Mesendoderm (in vitro differentiated cells): ENCODE measurements at regions not wholly inside any gene's neighbourhood (a gene's known extent, or its start where the extent isn't known, plus 50 kb on each side); places are given as distances from the start of the nearest gene placed in this dataset.
"Not testable (repeated sequence)": the region's sequence is repeated elsewhere in the genome, so short reads cannot be mapped to it uniquely, and the experiment has no call there.

Experiments used
- DNase-seq: peaks from one replicate; pipeline ENCODE4 v3.0.0; 2013
- H2AK5ac ChIP-seq: 2 replicates; pipeline ENCODE4 v1.6.1; 2013; ENCODE audit warnings: low read length, inconsistent platforms
- H2BK120ac ChIP-seq: 2 replicates; pipeline ENCODE4 v1.6.1; 2013; ENCODE audit warnings: low read depth, mild to moderate bottlenecking, low read length, moderate library complexity, mixed read lengths
- H2BK15ac ChIP-seq: replicated peaks from 2 replicates; pipeline ENCODE4 v1.6.1; 2013; ENCODE audit warnings: low read depth, mild to moderate bottlenecking, moderate library complexity
- H2BK5ac ChIP-seq: 2 replicates; pipeline ENCODE4 v1.6.1; 2013; ENCODE audit warnings: low read length, inconsistent platforms
- H3K18ac ChIP-seq: 2 replicates; pipeline ENCODE4 v1.6.1; 2013; ENCODE audit warnings: mild to moderate bottlenecking, low read length, mixed read lengths
- H3K23ac ChIP-seq: one replicate; pipeline ENCODE4 v1.6.1; 2013; ENCODE audit warnings: low read length
- H3K27ac ChIP-seq: 2 replicates; pipeline ENCODE4 v1.5.1; 2013; ENCODE audit warnings: low read depth, mild to moderate bottlenecking, inconsistent platforms, low read length, moderate library complexity
- H3K27me3 ChIP-seq: 2 replicates; pipeline ENCODE4 v1.6.1; 2013; ENCODE audit warnings: low read length, control low read depth, mild to moderate bottlenecking, inconsistent platforms; ENCODE audit not compliant: insufficient read depth, poor library complexity
- H3K36me3 ChIP-seq: 2 replicates; pipeline ENCODE4 v1.6.1; 2013; ENCODE audit warnings: low read length, inconsistent platforms; ENCODE audit not compliant: control insufficient read depth, insufficient read depth
- H3K4ac ChIP-seq: one replicate; pipeline ENCODE4 v1.6.1; 2013; ENCODE audit warnings: low read depth, mild to moderate bottlenecking, low read length, moderate library complexity
- H3K4me1 ChIP-seq: 2 replicates; pipeline ENCODE4 v1.6.1; 2013; ENCODE audit warnings: low read depth, low read length, inconsistent platforms; ENCODE audit not compliant: control insufficient read depth
- H3K4me2 ChIP-seq: 2 replicates; pipeline ENCODE4 v1.6.1; 2013; ENCODE audit warnings: low read length
- H3K4me3 ChIP-seq: 2 replicates; pipeline ENCODE4 v1.5.1; 2013; ENCODE audit warnings: mild to moderate bottlenecking, low read length
- H3K56ac ChIP-seq: one replicate; pipeline ENCODE4 v1.6.1; 2013; ENCODE audit warnings: low read length
- H3K79me1 ChIP-seq: 2 replicates; pipeline ENCODE4 v1.6.1; 2013; ENCODE audit warnings: low read length, inconsistent platforms
- H3K79me2 ChIP-seq: 2 replicates; pipeline ENCODE4 v1.6.1; 2013; ENCODE audit warnings: mild to moderate bottlenecking, low read length; ENCODE audit not compliant: control insufficient read depth, insufficient read depth
- H3K9ac ChIP-seq: 2 replicates; pipeline ENCODE4 v1.6.1; 2013; ENCODE audit warnings: low read length, inconsistent platforms
- H4K5ac ChIP-seq: one replicate; pipeline ENCODE4 v1.6.1; 2013; ENCODE audit warnings: low read length
- H4K8ac ChIP-seq: one replicate; pipeline ENCODE4 v1.6.1; 2013; ENCODE audit warnings: low read depth, mild to moderate bottlenecking, control low read depth, low read length, moderate library complexity
- WGBS: extraction: QIAGEN DNeasy Blood & Tissue Kit; methylation state at CpG from one replicate; pipeline ENCODE4 v1.1.7; 2013; ENCODE audit warnings: low lambda C conversion rate, missing lambda C conversion rate; ENCODE audit not compliant: insufficient coverage; ENCODE audit errors: extremely low coverage; 5-methylcytosine and 5-hydroxymethylcytosine counted together

GRCh38 chr16:35619176-35619575 lies 2159.8 kb downstream of the TP53TG3F start:
- not testable (repeated sequence) for H3K4me3 ChIP-seq, H2AK5ac ChIP-seq, H3K23ac ChIP-seq, H4K8ac ChIP-seq, H2BK120ac ChIP-seq, H3K4ac ChIP-seq, H2BK15ac ChIP-seq, H3K56ac ChIP-seq, H3K36me3 ChIP-seq, H3K79me1 ChIP-seq, H3K4me2 ChIP-seq, H3K18ac ChIP-seq, H3K27ac ChIP-seq, H3K79me2 ChIP-seq, H2BK5ac ChIP-seq, DNase-seq, H4K5ac ChIP-seq, H3K4me1 ChIP-seq, H3K9ac ChIP-seq, H3K27me3 ChIP-seq

GRCh38 chr16:35626041-35626440 lies 2166.6 kb downstream of the TP53TG3F start:
- WGBS: no CpG with 5 or more reads among the region's 1 CpG
- Histone ChIP-seq H3K79me1 (no peaks in the 10 kb centered on the region), H2BK15ac (no peak overlapping the region), H2BK5ac (no peak overlapping the region), H3K18ac (no peak overlapping the region), H3K36me3 (no peaks in the 10 kb centered on the region), H3K4me2 (no peak overlapping the region), H3K4me3 (no peak overlapping the region), H3K56ac (no peak overlapping the region), H3K27ac (no peak overlapping the region), H3K4ac (no peak overlapping the region), H4K8ac (no peak overlapping the region), H4K5ac (no peak overlapping the region), H2AK5ac (no peak overlapping the region), H3K4me1 (no peaks in the 10 kb centered on the region), H3K23ac (no peak overlapping the region), H3K79me2 (no peaks in the 10 kb centered on the region), H2BK120ac (no peak overlapping the region), H3K27me3 (no peaks in the 10 kb centered on the region), H3K9ac (no peak overlapping the region)
- no peak for DNase-seq

- H4K5ac ChIP-seq: no peak overlapping the region
- H3K79me2 ChIP-seq: no peaks in the 10 kb centered on the region
- H3K9ac ChIP-seq: no peak overlapping the region
- WGBS: no CpG with 5 or more reads among the region's 3 CpGs
- no peaks in the 10 kb centered on the region for H3K36me3 ChIP-seq
- H2AK5ac ChIP-seq: no peak overlapping the region
- H3K27me3 ChIP-seq: no peaks in the 10 kb centered on the region
- no peak overlapping the region for H4K8ac ChIP-seq
- H2BK5ac ChIP-seq: no peak overlapping the region
- no peaks in the 10 kb centered on the region for H3K79me1 ChIP-seq
- no peak overlapping the region for H3K56ac ChIP-seq
- no peak overlapping the region for H3K27ac ChIP-seq
- H3K23ac ChIP-seq: no peak overlapping the region
- no peak overlapping the region for H3K4me3 ChIP-seq
- H3K4ac ChIP-seq: no peak overlapping the region
- H3K4me2 ChIP-seq: no peak overlapping the region
- no peak for DNase-seq
- no peaks in the 10 kb centered on the region for H3K4me1 ChIP-seq
- H2BK120ac ChIP-seq: no peak overlapping the region
- H2BK15ac ChIP-seq: no peak overlapping the region
- H3K18ac ChIP-seq: no peak overlapping the region
Observed at GRCh38 chr16:35628976-35629375, 2169.6 kb downstream of the TP53TG3F start.

- Histone ChIP-seq H3K79me1 (no peaks in the 10 kb centered on the region), H4K5ac (no peak overlapping the region), H3K4me2 (no peak overlapping the region), H3K4me1 (no peaks in the 10 kb centered on the region), H2BK120ac (no peak overlapping the region), H3K79me2 (no peaks in the 10 kb centered on the region), H3K4ac (no peak overlapping the region), H3K18ac (no peak overlapping the region), H3K27me3 (no peaks in the 10 kb centered on the region), H3K23ac (no peak overlapping the region), H3K36me3 (no peaks in the 10 kb centered on the region), H2BK15ac (no peak overlapping the region), H2AK5ac (no peak overlapping the region), H3K56ac (no peak overlapping the region), H2BK5ac (no peak overlapping the region), H3K27ac (no peak overlapping the region), H3K9ac (no peak overlapping the region), H4K8ac (no peak overlapping the region), H3K4me3 (no peak overlapping the region)
- no peak for DNase-seq
- no CpG with 5 or more reads among the region's 2 CpGs for WGBS
Observed at GRCh38 chr16:35631261-35631945, 2172.0 kb downstream of the TP53TG3F start.

- Histone ChIP-seq H3K36me3 (no peaks in the 10 kb centered on the region), H3K4me2 (no peak overlapping the region), H3K18ac (no peak overlapping the region), H3K23ac (no peak overlapping the region), H3K9ac (no peak overlapping the region), H3K27ac (no peak overlapping the region), H3K4me3 (no peak overlapping the region), H3K79me2 (no peaks in the 10 kb centered on the region), H3K79me1 (no peaks in the 10 kb centered on the region), H3K56ac (no peak overlapping the region), H3K27me3 (no peaks in the 10 kb centered on the region), H2BK15ac (no peak overlapping the region), H2BK120ac (no peak overlapping the region), H3K4ac (no peak overlapping the region), H2BK5ac (no peak overlapping the region), H4K5ac (no peak overlapping the region), H2AK5ac (no peak overlapping the region), H4K8ac (no peak overlapping the region), H3K4me1 (no peaks in the 10 kb centered on the region)
- no CpG with 5 or more reads among the region's 5 CpGs for WGBS
- no peak for DNase-seq
Observed at GRCh38 chr16:35636480-35637230, 2177.2 kb downstream of the TP53TG3F start.
